ENCODE measurements at regions not wholly inside any gene's neighbourhood (a gene's known extent, or its start where the extent isn't known, plus 50 kb on each side); places are given as distances from the start of the nearest gene placed in this dataset.

DNA sequence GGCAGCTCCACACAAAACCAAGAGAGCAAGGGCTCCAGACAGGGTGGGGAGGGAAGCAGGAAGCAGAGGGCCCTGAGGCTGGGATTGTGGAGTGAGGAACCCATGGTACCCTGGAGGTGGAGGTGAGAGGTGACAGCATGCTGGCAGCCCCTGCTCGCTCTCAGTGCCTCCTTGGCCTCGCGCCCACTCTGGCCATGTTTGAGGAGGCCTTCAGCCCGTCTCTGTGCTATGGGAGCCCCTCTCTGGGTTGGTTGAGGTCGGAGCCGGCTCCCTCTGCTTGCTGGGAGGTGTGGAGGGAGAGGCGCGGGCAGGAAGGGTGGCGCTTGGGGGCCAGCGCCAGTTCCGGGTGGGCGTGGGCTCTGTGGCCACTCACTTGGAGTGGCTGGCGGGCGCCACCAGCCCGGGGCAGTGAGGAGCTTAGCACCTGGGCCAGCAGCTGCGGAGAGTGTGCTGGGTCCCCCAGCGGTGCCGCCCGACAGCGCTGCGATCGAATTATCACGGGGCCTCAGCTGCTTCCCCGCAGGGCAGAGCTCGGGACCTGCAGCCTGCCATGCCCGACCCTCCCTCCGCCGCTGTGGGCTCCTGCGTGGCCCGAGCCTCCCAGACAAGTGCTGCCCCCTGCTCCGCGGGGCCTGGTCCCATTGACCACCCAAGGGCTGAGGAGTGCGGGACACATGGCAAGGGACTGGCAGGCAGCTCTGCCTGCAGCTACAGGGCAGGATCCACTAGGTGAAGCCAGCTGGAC is 196.0 kb downstream of the DACT1 start:
- no peak overlapping the region for H3K9ac ChIP-seq (ENCODE audit: control insufficient read depth, extremely low read depth, insufficient read depth, low read length)
- no peaks in the 10 kb centered on the region for H3K27me3 ChIP-seq (ENCODE audit: control insufficient read depth, extremely low read depth, insufficient read depth, low read length)
- no peak overlapping the region for H3K27ac ChIP-seq (ENCODE audit: control insufficient read depth, insufficient read depth, low read length)
- TF ChIP-seq, protein P1, sequence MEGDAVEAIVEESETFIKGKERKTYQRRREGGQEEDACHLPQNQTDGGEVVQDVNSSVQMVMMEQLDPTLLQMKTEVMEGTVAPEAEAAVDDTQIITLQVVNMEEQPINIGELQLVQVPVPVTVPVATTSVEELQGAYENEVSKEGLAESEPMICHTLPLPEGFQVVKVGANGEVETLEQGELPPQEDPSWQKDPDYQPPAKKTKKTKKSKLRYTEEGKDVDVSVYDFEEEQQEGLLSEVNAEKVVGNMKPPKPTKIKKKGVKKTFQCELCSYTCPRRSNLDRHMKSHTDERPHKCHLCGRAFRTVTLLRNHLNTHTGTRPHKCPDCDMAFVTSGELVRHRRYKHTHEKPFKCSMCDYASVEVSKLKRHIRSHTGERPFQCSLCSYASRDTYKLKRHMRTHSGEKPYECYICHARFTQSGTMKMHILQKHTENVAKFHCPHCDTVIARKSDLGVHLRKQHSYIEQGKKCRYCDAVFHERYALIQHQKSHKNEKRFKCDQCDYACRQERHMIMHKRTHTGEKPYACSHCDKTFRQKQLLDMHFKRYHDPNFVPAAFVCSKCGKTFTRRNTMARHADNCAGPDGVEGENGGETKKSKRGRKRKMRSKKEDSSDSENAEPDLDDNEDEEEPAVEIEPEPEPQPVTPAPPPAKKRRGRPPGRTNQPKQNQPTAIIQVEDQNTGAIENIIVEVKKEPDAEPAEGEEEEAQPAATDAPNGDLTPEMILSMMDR (optimal IDR thresholded peaks at IDR 0.05 in 1 of 3, IDR thresholded peaks at IDR 0.05 in 1 of 3, conservative IDR thresholded peaks at IDR 0.05 in 1 of 3; ENCODE audit: extremely low read depth in 1 of 3, insufficient read depth in 2 of 3, low read length in 3 of 3), result no peak
- no peak for TF ChIP-seq EZH2 (IDR thresholded peaks at IDR 0.05; ENCODE audit: low read length)
- H3K9me1 ChIP-seq (ENCODE audit: control insufficient read depth, extremely low read depth, insufficient read depth, low read length), result no peaks in the 10 kb centered on the region
- dilution Hi-C loops (cut with MboI; ENCODE audit: extremely low pct_ligation_motif_present, low sequenced_read_pairs), result no loop called here
- H3K9me3 ChIP-seq (ENCODE audit: control insufficient read depth, low read depth, low read length), result no peaks in the 10 kb centered on the region
- FAIRE-seq, result no peak
- no peaks in the 10 kb centered on the region for H3K36me3 ChIP-seq (ENCODE audit: control insufficient read depth in 2 of 2, extremely low read depth in 1 of 2, insufficient read depth in 2 of 2, low read length in 2 of 2)
- no peak for DNase-seq (ENCODE audit: low read depth, low spot score)
- H3K79me2 ChIP-seq (ENCODE audit: control insufficient read depth, insufficient read depth, low read length), result no peaks in the 10 kb centered on the region
- H3K4me3 ChIP-seq (ENCODE audit: control insufficient read depth in 2 of 3, extremely low read depth in 1 of 3, insufficient read depth in 2 of 3, low read depth in 1 of 3, low read length in 3 of 3), result no peak overlapping the region
- no peak overlapping the region for H2AFZ ChIP-seq (ENCODE audit: control insufficient read depth, low read length)
- H4K20me1 ChIP-seq (ENCODE audit: control insufficient read depth, extremely low read depth, insufficient read depth, low read length), result no peaks in the 10 kb centered on the region
- H3K4me1 ChIP-seq (ENCODE audit: control insufficient read depth, extremely low read depth, insufficient read depth, low read length), result no peaks in the 10 kb centered on the region
- H3K4me2 ChIP-seq (ENCODE audit: control insufficient read depth, extremely low read depth, insufficient read depth, low read depth, low read length), result no peak overlapping the region

DNA sequence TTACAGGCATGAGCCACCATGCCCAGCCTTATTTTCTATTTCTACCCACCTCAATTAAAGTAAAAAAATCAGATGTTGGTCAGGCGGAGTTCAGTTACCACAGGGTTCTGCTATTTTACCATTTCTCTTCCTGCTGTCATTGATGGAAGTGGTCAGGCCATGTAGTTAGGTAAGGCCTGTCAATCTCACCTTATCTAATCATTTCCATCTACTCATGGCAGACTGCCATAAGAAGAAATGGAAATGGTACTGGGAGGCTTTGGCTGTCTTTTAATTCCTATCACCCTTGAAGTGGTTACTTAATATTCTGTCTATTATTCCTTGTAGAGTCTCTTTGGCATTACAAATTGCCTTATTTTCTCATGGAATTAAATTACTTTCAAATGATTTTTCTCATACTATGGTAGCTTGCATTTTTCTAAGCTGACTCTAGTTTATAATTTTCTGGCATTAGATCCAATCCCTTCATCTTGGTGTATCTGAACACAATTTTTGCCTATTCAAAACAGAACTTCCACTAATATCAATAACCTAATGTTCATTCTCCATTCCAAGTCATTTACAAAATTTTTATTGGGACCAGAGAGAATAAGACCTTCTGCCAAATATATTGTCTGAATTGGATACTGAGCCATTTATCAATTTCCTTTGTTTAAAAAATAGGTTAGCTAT is 198.7 kb downstream of the DACT1 start:
- H3K27me3 ChIP-seq (ENCODE audit: control insufficient read depth, extremely low read depth, insufficient read depth, low read length), result no peaks in the 10 kb centered on the region
- no peak overlapping the region for H3K4me2 ChIP-seq (ENCODE audit: control insufficient read depth, extremely low read depth, insufficient read depth, low read depth, low read length)
- H3K9ac ChIP-seq (ENCODE audit: control insufficient read depth, extremely low read depth, insufficient read depth, low read length), result no peak overlapping the region
- TF ChIP-seq, protein P1 (optimal IDR thresholded peaks at IDR 0.05 in 1 of 3, IDR thresholded peaks at IDR 0.05 in 1 of 3, conservative IDR thresholded peaks at IDR 0.05 in 1 of 3; ENCODE audit: extremely low read depth in 1 of 3, insufficient read depth in 2 of 3, low read length in 3 of 3), result no peak
- TF ChIP-seq EZH2 (IDR thresholded peaks at IDR 0.05; ENCODE audit: low read length), result no peak
- H3K9me3 ChIP-seq (ENCODE audit: control insufficient read depth, low read depth, low read length), result no peaks in the 10 kb centered on the region
- DNase-seq (ENCODE audit: low read depth, low spot score) (no peak), FAIRE-seq (no peak)
- no peaks in the 10 kb centered on the region for H3K4me1 ChIP-seq (ENCODE audit: control insufficient read depth, extremely low read depth, insufficient read depth, low read length)
- H4K20me1 ChIP-seq (ENCODE audit: control insufficient read depth, extremely low read depth, insufficient read depth, low read length), result no peaks in the 10 kb centered on the region
- dilution Hi-C loops (cut with MboI; ENCODE audit: extremely low pct_ligation_motif_present, low sequenced_read_pairs), result no loop called here
- no peaks in the 10 kb centered on the region for H3K36me3 ChIP-seq (ENCODE audit: control insufficient read depth in 2 of 2, extremely low read depth in 1 of 2, insufficient read depth in 2 of 2, low read length in 2 of 2)
- no peak overlapping the region for H3K4me3 ChIP-seq (ENCODE audit: control insufficient read depth in 2 of 3, extremely low read depth in 1 of 3, insufficient read depth in 2 of 3, low read depth in 1 of 3, low read length in 3 of 3)
- H2AFZ ChIP-seq (ENCODE audit: control insufficient read depth, low read length), result no peak overlapping the region
- no peaks in the 10 kb centered on the region for H3K9me1 ChIP-seq (ENCODE audit: control insufficient read depth, extremely low read depth, insufficient read depth, low read length)
- H3K79me2 ChIP-seq (ENCODE audit: control insufficient read depth, insufficient read depth, low read length), result no peaks in the 10 kb centered on the region
- H3K27ac ChIP-seq (ENCODE audit: control insufficient read depth, insufficient read depth, low read length), result no peak overlapping the region

All from keratinocyte (primary cell).